NCI-H1417 (cell line): ENCODE measurements at regions not wholly inside any gene's neighbourhood (a gene's known extent, or its start where the extent isn't known, plus 50 kb on each side); places are given as distances from the start of the nearest gene placed in this dataset.

Experiments used
- DNase-seq, 3 experiments: peaks; one replicate each; lab custom pipeline; 2025; lab: John Stamatoyannopoulos, UW

DNA sequence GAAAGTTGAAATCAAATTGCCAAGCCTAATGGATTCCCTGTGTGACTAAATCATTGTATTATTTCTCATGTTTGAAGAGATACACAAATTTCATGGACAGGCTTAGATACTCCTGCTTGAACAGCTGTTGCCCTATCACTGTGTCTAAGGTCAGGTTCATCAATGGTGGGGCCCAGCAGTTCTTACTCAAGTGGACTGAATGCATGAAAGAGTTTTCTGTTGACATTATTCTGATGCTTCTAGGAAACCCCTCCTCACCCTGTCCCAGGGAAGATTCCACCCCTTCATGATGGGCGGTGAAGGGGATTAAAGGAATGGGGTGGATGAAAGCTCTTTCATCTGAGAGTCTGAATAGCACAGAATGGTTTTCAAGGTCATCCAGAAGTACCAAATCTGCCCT is 148.8 kb downstream of the INO80D start:
- DNase-seq = no peak

DNA sequence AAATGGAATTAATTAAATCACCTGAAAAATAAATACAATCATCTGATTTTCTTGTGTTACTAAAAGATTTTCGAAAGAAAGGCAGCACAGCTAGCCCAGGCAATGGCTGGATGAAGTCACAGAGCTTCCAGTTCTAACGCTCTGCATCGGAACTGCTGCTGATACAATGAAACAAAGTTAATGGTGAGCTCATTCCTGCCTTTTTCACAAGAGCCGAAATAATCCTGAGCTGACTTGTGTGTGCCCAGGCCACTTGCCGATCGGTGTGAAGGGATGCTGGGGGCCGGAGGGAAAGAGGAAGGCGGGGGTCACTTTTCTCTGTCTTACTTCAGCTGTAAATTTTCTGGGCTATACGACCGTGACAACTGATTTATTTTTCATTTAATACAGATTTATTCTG is 149.5 kb downstream of the INO80D start:
- DNase-seq = no peak

DNA sequence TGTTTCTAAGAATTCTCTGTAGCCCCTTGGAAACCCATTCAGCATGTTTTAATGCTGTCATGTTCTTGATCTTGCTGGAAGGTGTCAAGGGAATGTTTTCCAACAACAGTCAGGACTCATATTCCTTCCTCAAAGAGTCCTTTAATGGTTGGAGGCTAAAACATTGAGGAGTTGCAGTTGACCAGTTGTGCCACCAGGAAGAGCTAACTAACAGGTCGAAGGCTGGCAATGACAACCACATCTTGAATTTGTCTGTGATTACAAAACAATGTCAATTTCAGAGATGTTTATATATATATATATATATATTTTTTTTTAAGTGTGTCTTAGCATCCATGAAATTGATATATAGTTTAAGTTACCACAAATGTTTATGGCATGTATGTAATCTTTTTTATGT is 151.5 kb downstream of the INO80D start:
- DNase-seq = peak in 1 of 3 experiments; percentile 8

DNA sequence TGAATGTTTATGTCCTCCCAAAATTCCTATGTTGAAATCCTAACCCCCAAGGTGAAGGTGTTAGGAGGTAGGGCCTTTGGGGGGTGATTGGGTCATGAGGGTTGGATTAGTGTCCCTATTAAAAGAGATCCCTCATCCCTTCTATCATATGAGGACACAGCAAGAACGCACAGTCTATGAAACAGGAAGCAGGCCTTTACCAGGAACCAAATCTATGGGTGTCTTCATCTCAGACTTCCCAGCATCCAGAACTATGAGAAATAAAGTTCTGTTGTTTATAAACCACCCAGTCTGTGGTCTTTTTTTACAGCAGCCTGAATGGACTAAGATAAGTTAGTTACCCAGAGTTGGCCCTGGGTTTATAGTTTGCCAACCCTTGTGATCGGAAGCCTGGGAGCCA is 153.1 kb downstream of the INO80D start:
- DNase-seq = no peak

DNA sequence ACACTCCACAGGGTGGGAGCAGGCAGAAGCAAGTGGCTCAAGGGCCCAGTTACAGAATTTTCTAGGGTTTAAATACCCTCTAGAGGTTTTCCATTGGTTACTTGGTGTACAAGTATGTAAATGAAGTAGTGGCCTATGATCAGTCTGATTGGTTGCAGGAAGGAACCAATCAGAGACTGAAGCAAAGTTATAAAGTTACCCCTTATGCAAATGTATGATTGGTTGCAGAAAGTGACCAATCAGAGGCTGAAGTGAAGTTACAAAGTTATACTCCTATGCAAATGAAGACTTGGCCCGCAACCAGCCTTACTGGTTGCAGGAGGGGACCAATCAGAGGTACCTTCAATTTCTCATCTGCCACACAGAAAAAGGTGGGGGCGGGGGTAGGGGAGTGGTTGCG is 154.6 kb downstream of the INO80D start:
- no peak for DNase-seq

DNA sequence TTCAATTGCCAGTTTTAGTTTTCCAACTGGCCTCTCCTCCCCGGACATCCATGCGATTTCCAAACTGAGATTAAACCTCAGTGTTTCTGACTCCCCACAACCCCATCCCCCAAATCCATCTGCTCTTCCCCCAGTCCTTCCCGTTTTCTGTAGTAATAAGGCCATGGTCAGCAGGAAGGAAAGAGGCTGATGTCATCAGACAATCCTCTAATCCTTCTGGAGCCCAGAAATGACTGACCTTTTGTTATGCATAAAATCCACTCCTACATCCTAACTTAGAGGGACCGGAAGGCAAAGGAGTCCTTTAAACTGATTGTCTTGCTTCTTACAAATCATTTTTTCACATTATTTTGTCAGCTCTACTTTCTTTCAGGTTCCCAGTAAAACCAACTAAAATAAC is 155.8 kb downstream of the INO80D start:
- no peak for DNase-seq

DNA sequence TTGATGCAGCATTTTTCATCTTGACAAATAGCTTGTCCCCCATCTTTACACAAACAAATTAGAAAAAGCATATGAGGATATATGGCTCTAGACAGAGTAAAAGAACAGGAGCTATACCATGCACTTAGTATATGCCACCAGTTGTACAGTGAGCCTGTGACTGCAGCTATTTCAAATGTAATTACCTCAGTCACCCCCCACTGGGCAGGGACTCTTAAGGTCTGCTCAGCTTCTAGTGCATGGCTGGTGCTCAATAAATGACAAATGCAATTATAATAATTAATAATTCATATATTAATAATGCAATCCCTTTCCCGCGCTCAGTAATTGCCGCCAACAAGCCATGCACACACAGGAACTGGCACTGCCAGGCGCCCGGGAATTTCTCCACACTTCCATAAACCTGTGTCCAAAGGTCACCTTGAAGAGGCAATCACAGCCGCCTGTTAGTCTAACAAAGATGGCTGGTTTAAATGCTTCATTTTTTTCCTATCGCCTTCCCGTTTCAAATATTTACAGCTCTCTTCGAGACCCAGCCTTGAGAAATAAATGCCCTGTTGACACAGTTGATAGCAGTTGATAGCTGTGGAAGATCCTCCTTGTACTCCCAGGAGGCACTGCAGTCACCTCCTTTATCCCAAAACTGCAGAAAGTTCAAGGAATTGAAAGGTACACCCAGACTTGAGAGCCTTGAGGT is 156.6 kb downstream of the INO80D start:
- peak in 1 of 3 experiments; percentile 22 for DNase-seq

DNA sequence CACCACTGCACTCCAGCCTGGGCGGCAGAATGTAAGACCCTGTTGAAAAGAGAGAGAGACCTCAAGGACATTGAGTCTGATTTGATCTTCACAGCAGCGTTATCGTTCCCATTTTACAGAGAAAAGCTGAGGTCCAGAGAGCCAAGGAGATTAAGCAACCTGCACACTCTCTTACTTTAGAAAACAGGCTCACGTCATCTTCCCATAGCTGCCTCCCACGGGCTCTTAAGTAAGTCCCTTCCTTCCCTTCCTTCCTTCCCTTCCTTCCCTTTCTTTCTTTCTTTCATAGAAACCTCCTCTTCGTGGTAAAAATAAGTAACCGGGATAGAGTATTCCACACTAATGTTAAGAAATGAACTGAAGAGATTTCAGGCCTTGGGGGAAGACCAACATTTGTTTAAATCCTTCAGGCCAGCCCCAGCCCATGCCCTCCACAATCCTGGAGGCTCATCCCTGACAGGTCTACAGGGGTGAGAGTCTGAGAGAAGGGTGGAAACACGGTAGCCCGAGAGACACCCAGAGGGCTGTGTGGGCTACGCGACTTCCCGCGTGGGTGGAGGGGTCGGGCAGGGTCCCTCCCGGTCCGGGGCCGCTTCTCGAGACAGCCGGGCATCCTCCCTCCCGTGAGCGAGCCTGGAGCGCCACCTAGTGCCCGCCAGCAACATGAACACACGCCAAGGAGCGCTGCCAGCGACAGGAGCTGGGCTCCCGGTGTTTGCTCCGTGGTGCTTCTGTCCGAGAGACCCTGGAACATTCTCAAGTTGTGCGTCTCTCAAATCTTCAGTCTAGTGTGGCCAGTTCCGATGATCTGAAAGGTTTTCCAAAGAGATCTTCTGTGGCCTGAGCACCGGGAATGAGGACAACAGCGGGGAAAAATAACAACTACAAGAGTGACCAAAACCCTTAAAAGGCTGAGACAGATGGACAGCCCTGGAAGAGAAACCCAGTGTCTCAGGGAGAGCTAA is 160.3 kb downstream of the INO80D start:
- peak; percentile 37 to 79 (median 57) for DNase-seq

DNA sequence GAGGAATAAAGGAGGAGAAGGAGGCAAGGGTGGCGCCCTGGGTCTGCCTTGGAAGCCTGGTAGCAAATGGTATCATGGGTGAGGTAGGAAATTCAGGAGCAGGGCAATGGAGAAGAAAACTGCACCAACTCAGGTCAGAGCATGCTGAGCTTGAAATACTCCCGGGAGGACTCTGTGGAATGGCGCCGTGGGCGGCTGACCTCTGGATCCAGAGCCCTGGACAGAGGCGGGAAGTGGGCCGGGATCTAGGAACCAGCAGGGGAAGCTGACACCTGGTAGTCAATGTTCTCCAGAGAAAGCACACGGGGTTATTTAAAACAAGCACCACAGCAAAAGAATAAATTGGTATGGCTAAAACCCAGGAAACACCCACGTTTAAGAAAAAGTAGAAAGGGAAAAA is 161.3 kb downstream of the INO80D start:
- DNase-seq = no peak

DNA sequence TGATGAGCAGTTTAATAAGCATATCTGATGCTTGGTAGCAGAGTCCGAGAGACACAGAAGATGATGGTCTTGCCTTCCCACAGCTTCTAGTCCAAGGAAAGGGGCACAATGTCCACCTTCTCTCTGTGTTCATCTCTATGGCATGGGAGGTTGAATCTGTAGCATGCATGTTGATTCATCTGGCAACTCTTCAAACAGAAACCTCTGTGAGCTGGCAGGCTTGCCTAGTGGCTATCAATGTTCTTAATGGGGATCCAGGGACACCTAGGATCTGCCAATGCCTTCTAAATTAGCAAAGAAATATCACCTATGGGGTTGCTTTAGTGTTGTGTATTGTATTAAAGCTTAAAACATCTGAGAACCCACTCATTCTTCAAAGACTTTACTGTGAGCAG is 170.8 kb downstream of the INO80D start:
- no peak for DNase-seq

DNA sequence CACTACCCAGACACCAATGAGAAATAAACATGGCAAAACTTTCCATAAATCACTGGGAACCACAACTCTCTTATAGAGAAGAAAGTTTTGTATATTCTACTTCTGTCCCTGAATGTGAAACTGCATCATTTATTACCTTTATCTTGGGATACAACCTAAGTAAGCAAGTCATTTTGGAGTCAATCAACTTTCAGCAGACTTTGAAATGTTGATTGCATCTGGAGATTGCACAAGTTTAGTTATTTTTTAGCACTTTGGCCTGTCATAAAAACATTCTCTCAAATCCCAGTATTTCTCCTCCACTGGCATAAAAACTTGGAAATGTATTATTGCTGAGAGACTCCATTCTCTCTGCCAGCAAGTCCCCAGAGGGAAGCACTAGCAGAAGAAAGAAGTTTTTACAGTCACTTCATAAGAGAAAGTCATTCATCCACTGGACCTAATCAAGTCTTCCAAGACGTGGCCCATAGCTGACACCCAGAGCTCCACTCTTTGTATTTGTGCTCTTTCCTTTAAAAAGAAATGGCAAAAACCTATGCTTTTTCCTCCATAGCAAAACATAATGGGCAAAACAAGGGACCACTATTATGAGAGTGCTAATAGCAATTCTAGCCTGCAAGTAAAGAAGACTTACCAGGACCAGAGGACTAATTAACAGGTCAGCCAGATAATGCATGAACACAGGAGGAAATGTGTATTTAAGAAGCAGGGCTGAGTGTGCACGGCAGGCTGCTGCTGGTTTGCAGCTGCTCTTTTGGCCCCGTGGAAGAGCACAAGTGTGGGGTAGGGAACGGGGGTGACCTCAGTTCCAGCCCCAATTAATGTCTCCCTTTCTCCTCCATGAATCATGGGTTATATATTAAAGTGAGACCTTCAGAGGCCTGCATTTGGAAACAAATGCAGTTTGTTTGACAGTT is 171.5 kb downstream of the INO80D start:
- DNase-seq = peak in 2 of 3 experiments; percentile 63 to 84

DNA sequence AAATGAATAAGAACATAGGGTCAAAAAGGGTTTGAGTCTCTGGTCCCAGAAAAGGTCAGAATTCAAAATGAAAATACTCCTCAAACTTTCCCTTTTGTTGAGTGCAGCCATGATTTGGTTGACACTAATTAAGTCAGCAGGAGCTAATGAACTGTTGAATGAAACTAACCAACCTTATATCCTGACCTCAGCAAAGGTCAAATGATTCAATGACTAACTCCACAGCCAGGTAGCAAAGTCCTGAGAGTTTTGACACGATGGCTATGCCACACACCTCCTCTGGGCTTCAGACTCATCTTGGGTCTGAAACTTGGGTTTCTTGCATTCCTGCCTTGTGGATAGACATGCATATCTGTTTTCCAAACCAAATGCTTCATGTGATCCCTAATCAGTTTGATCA is 172.3 kb downstream of the INO80D start:
- DNase-seq = no peak

DNA sequence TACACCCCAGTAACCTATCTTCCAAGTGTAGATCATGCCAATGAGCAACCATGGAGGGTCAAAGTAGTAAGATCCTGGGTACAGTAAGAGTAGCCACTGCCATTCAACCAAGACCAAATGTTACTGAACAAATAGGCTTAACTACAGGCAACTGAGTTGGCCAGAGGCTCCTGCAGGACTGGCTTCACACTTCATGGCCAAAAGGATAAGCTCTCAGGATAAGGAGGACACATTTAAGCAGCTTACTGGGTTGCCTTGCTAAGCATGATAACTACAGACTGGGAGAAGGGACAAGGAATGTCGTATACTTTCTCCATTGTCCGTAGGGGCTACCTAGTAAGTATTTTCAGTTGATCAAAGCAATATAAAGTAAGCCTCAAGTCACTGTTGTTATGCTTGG is 174.7 kb downstream of the INO80D start:
- no peak for DNase-seq

DNA sequence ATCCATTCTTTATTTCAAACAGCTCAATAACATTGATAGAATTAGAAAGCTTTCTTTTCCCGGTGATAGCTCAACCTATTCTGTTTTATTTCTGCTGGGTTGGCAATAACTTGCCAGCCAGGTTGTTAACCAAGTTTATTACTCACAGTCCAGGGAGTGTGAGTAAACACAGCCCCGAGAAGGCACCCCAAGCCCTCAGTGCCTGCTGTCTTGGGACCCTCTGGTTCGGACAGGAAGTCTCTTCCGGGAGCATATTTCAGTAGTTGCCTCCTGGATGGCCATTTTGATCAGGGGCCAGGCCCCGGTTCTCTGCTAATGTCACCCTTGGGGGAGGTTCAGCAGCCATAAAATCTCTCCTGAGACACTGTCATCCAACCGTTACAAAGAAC is 176.8 kb downstream of the INO80D start:
- DNase-seq = no peak

DNA sequence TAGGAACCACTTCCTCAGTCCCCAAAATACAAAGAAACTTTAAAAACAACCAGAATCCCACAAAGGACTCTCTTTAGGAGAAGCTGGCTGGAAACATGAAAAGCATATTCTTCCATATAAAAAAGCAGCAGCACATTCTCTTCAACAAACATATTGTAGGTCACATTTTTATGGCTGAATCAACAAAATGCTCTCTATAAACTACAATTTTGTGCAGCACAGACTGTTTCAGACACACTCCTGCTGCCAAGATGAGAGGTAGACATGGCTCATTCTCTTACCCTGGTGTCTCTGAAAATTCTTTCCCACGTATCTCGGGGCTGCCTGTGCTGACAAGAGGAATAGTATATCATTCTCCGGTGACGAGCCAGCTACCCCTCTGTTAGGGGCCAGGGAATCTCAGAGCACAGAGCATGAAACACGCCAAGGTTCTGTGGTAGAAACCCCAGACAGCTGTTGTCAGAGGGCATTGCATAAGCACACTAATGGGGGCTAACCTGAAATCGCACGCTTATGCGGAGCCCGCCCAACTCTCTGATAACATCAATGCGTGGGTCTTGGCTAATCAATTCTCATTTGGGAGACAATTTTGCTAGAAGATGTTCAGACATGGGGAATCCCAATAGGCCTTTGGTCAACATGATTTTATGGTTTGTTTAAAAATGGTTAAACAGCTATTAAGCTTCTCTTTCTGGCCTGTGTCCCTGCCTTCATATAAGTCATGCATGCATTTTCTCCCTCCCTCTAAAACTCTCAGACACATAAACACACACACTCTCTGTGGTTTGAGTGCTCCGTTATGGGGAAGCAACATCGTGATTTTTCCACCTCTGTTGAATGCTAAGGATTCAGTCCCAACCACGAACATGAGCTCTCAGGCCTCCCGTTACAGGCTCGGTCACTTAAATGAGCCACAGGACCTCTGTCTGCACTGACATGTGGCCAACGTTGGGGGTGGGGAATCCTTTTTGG is 177.5 kb downstream of the INO80D start:
- DNase-seq = no peak

DNA sequence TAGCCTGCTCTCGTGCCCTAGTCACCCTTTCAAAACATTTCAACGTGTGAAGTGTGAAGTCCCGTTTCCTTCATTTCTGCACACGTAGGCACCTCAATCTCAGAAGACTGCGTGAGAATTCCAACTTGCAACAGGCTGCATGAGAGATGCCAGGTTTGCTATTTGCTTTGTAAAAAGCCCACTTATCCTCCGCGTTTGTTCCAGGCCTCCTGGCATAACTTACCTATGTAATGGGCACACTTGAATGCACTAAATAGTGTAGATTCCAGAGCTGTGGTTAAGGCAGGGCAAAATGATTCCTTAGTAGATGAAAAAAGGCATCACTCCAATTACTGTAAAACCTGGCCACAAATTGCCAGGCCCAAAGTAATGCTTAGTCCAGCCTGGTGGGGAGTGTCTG is 179.6 kb downstream of the INO80D start:
- no peak for DNase-seq

DNA sequence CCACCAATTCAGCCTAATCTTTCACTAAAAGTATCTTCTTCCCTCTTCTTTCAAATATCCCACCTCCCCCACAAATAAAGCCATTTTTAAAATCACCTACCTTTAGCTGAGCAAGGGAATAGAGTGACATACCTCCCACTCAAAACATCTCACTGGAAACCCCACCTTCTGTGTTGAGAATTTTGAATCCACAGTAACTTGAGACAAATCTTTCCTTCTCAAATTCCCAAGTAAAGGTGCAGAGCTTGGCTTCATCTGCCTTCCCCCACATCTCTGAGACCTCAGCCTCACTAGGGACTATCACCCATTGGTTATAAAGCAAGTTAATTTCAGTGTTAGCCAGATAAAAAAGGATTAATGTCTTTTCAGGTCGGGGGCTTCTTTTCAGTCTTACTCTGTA is 180.4 kb downstream of the INO80D start:
- DNase-seq = no peak

DNA sequence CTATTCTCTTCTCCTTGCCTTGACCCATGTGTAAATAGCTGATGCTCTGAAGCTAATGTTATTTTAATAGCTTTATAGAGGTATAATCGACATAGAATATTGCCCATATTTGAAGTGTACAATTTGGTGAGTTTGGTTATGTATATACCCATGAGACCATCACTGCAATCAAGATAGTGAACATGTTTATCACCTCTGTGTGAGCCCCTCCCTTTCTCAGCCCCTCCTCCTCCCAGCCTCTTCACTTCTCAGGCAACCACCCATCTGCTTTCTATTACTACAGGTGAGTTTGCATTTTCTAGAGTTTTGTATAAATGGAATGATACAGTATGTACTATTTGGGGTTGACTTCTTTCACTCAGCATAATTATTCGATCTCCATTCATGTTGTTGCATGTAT is 181.1 kb downstream of the INO80D start:
- DNase-seq = no peak

DNA sequence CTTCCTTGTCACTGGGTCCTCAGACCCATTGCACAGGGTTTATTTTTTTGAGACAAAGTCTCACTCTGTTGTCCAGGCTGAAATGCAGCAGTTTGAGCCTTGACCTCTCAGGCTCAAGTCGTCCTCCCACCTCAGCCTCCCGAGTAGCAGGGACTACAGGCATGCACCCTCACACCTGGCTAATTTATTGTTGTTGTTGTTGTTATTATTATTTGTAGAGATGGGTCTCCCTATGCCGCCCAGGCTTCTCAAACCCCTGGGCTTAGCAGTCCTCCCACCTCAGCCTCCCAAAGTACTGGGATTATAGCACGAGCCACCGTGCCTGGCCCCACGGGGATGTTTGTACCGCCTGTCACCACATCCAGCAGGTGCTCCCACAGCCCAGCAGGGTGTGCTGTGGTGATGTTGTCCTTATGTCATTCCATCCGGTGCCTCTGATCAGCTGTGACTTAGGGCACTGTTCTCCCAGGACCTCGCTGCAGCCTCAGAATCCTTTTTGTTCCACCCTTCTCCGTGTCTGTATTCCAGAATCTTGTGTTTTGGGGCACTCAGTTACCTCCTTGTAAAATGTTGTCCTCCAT is 182.3 kb downstream of the INO80D start:
- DNase-seq = peak in 1 of 3 experiments; percentile 9

DNA sequence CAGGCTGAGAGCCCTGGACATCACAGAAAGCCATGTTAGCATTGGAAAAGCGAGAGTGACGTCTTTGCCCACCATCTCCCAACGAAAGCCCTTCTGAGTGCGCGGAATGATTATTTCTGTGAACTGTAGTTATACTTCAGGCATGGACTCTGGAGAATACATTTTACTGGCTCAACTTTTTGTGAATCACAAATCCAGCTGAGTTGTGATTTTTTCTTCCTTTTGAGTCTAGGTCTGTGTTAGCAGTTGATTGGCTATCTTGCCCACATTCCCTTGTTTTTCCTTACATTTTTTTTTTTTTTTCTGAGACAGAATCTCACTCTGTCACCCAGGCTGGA is 183.1 kb downstream of the INO80D start:
- DNase-seq = peak in 1 of 3 experiments; percentile 35
